ENCODE measurements at regions not wholly inside any gene's neighbourhood (a gene's known extent, or its start where the extent isn't known, plus 50 kb on each side); places are given as distances from the start of the nearest gene placed in this dataset.

DNA sequence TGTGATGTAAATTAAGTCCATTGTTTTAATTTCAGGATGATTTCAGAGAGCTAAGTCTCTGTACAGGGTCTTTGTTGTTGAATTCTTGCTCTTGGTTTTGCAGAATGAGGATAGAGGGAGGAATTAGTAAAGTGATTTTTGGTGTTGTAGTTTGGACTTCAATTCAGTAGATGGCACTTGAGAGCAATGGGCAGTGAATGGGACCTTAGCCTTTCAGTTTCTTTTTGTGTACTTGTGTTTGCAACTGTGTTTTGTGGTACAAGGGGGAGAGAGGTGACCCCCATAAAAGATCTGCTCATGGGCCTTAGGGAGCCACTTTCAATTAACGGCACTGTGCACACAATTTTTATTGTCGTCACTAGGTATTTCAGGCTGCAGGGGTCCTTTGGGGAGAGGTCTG is 340.0 kb downstream of the DCAF12L2 start:
- peaks cover 5% of the 10 kb centered on the region for H3K27me3 ChIP-seq (ENCODE audit: insufficient read depth, low read depth, severe bottlenecking)
- 0 out of 2 replicates have a peak, but pooled peaks have one; percentile 20 for TF ChIP-seq CTCF (IDR thresholded peaks at IDR 0.05; ENCODE audit: low read depth, low read length)
- no peak for DNase-seq

DNA sequence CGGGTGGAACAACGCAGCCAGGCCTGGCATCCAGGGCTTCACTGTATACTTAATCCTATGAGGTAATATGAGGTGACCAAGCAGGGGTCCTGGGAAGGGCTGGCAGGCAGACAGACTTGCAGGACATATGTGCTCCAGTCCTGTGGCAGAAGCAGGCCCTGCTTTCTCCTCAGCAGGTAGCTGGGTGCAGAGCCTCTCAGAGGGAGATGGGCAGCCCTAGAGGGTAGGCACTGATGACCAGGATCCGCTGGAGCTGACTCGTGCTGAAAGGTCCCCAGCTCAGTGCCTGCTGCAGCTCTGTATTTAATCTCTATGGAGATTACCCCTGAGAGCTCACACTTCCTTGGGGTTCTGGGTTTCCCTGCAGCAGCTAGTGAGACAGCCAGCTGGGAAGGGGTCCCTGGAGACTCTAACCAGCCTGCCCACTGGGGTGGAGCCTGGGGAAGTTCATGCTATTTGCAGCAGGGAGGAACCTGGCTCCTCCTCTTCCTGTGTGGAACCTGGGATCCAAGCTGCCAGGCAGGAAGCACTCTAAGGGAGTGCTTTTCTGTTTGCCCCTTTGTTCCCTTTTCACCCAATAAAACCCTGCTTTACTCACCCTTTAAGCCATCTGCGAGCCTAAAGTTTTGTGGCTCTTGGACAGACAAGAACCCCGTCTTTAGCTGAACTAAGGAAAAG is 339.2 kb downstream of the DCAF12L2 start:
- Histone ChIP-seq H3K9me3 (ENCODE audit: severe bottlenecking) (no peaks in the 10 kb centered on the region), H3K4me3 (ENCODE audit: low read depth, low read length) (no peak overlapping the region), H3K27ac (no peak overlapping the region), H3K36me3 (no peaks in the 10 kb centered on the region), H3K27me3 (ENCODE audit: insufficient read depth, low read depth, severe bottlenecking) (peaks cover 7% of the 10 kb centered on the region)
- TF ChIP-seq CTCF (IDR thresholded peaks at IDR 0.05; ENCODE audit: low read depth, low read length) = no peak
- peak; percentile 11 for DNase-seq

More for the DNA sequence above, 340.0 kb downstream of the DCAF12L2 start:
- no peak overlapping the region for H3K4me3 ChIP-seq (ENCODE audit: low read depth, low read length)
- H3K27ac ChIP-seq = no peak overlapping the region
- H3K36me3 ChIP-seq = no peaks in the 10 kb centered on the region
- H3K9me3 ChIP-seq (ENCODE audit: severe bottlenecking) = no peaks in the 10 kb centered on the region

DNA sequence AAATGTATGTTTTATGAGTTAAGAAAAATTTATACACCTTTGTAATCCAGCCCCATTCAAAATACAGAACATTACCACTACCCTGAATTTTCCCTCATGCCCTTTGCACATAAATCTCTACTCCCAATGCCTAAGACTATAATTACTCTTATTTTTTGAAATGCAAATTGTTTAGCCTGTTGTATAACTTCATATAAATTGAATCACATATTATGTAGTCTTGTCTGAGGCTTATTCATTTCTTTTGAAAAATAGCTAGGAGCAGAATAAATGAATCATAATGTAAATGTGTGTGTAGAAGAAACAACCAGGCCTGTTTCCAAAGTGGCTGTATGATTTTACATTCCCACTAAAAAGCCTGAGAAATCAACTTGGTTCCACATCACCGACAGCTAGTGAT is 319.8 kb downstream of the DCAF12L2 start:
- Histone ChIP-seq H3K27me3 (ENCODE audit: insufficient read depth, low read depth, severe bottlenecking) (peaks cover 5% of the 10 kb centered on the region), H3K9me3 (ENCODE audit: severe bottlenecking) (no peaks in the 10 kb centered on the region), H3K4me3 (ENCODE audit: low read depth, low read length) (no peak overlapping the region), H3K36me3 (no peaks in the 10 kb centered on the region), H3K27ac (no peak overlapping the region)
- no peak for TF ChIP-seq CTCF (IDR thresholded peaks at IDR 0.05; ENCODE audit: low read depth, low read length)
- DNase-seq = no peak

GRCh38 chrX:125850693-125851092 is 315.4 kb downstream of the DCAF12L2 start:
- Histone ChIP-seq H3K27me3 (ENCODE audit: insufficient read depth, low read depth, severe bottlenecking) (peaks cover 10% of the 10 kb centered on the region), H3K9me3 (ENCODE audit: severe bottlenecking) (no peaks in the 10 kb centered on the region), H3K4me3 (ENCODE audit: low read depth, low read length) (no peak overlapping the region), H3K36me3 (no peaks in the 10 kb centered on the region), H3K27ac (no peak overlapping the region)
- no peak for TF ChIP-seq CTCF (IDR thresholded peaks at IDR 0.05; ENCODE audit: low read depth, low read length)
- DNase-seq = no peak

GRCh38 chrX:125883169-125883568 is 282.9 kb downstream of the DCAF12L2 start:
- Histone ChIP-seq H3K27ac (no peak overlapping the region), H3K36me3 (no peaks in the 10 kb centered on the region), H3K4me3 (ENCODE audit: low read depth, low read length) (no peak overlapping the region), H3K9me3 (ENCODE audit: severe bottlenecking) (no peaks in the 10 kb centered on the region), H3K27me3 (ENCODE audit: insufficient read depth, low read depth, severe bottlenecking) (no peaks in the 10 kb centered on the region)
- no peak for DNase-seq
- no peak for TF ChIP-seq CTCF (IDR thresholded peaks at IDR 0.05; ENCODE audit: low read depth, low read length)

DNA sequence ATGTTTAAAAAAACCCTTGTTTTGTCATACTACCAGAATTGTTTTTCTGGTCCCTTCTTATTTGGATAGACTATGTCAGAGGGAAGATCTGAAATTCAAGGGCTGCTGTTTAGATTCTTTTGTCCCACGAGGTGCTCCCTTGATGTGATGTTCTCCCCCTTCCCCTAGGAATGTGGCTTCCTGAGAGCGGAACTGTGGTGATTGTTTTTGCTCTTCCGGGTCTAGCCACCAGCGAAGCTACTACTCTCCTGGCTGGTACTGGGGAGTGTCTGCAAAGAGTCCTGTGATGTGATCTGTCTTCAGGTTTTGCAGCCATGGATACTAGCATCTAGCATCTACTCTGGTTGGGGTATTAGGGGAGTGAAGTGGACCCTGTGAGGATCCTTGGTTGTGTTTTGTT is 271.1 kb downstream of the DCAF12L2 start:
- H3K9me3 ChIP-seq (ENCODE audit: severe bottlenecking) = no peaks in the 10 kb centered on the region
- H3K4me3 ChIP-seq (ENCODE audit: low read depth, low read length) = no peak overlapping the region
- DNase-seq = no peak
- no peak for TF ChIP-seq CTCF (IDR thresholded peaks at IDR 0.05; ENCODE audit: low read depth, low read length)
- H3K27ac ChIP-seq = no peak overlapping the region
- H3K27me3 ChIP-seq (ENCODE audit: insufficient read depth, low read depth, severe bottlenecking) = no peaks in the 10 kb centered on the region
- no peaks in the 10 kb centered on the region for H3K36me3 ChIP-seq
